Transverse colon (tissue), 3 donors: ENCODE measurements at regions not wholly inside any gene's neighbourhood (a gene's known extent, or its start where the extent isn't known, plus 50 kb on each side); places are given as distances from the start of the nearest gene placed in this dataset.

ENCODE experiments used
- POLR2A ChIP-seq: fragments of 450-650 bp; IDR thresholded peaks from one replicate; pipeline ENCODE4 v1.6.1; 2016; ENCODE audit warnings: antibody characterized with exemption, mild to moderate bottlenecking, moderate library complexity
- TF ChIP-seq, protein P1 (sequence below), 5 experiments: fragments of 200-600 bp in 3 of 5; fragments of 450-650 bp in 2 of 5; sonication (generic) in 3 of 5; IDR thresholded peaks; 1 replicate in 2 of 5; 2 replicates in 3 of 5; pipeline ENCODE4 v1.5.1; 2016 to 2017; ENCODE audit warnings: antibody characterized with exemption in 5 of 5, inconsistent platforms in 3 of 5, mild to moderate bottlenecking in 2 of 5, moderate library complexity in 1 of 5

DNA sequence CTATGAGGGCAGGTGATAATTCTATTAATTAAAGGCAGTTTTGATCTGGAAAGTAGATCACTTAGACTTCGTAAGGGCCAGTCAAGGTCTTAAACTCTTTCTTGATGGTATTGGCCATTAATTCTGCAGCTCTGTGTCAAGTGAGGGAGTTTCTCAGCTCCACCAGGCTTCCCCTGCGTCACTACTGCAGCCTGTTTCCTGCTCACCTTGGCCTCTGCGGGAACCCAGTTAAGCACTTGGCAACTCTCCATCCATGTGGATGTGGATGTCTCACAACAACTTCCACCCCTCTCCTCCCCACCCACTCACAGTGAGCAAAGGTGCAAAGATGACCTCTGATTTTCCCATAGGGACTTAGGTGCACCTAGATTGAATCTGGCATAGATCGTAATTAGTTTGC, 191.6 kb downstream of the PLK2 start:
- TF ChIP-seq, protein P1, sequence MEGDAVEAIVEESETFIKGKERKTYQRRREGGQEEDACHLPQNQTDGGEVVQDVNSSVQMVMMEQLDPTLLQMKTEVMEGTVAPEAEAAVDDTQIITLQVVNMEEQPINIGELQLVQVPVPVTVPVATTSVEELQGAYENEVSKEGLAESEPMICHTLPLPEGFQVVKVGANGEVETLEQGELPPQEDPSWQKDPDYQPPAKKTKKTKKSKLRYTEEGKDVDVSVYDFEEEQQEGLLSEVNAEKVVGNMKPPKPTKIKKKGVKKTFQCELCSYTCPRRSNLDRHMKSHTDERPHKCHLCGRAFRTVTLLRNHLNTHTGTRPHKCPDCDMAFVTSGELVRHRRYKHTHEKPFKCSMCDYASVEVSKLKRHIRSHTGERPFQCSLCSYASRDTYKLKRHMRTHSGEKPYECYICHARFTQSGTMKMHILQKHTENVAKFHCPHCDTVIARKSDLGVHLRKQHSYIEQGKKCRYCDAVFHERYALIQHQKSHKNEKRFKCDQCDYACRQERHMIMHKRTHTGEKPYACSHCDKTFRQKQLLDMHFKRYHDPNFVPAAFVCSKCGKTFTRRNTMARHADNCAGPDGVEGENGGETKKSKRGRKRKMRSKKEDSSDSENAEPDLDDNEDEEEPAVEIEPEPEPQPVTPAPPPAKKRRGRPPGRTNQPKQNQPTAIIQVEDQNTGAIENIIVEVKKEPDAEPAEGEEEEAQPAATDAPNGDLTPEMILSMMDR (IDR thresholded peaks at IDR 0.05) = no peak
- TF ChIP-seq POLR2A = no peak
